M059J (cell line): ENCODE measurements at regions not wholly inside any gene's neighbourhood (a gene's known extent, or its start where the extent isn't known, plus 50 kb on each side); places are given as distances from the start of the nearest gene placed in this dataset.
"Not testable (repeated sequence)": the region's sequence is repeated elsewhere in the genome, so short reads cannot be mapped to it uniquely, and the experiment has no call there.

Experiments
- DNase-seq: peaks from one replicate; pipeline ENCODE4 v3.0.0-alpha.2; 2012; ENCODE audit warnings: low read depth

GRCh38 chr2:87540242-87540641, 207.6 kb upstream of the PLGLB2 start:
- not testable (repeated sequence) for DNase-seq

- peak; percentile 70 for DNase-seq
Measured at GRCh38 chr2:87542599-87543174, 205.2 kb upstream of the PLGLB2 start.

- not testable (repeated sequence) for DNase-seq
Measured at GRCh38 chr2:87543797-87544196, 204.1 kb upstream of the PLGLB2 start.

- DNase-seq = not testable (repeated sequence)
Measured at GRCh38 chr2:87547106-87547505, 200.8 kb upstream of the PLGLB2 start.

- DNase-seq = not testable (repeated sequence)
Measured at GRCh38 chr2:87547966-87548365, 199.9 kb upstream of the PLGLB2 start.

GRCh38 chr2:87548681-87549536, 199.0 kb upstream of the PLGLB2 start:
- not testable (repeated sequence) for DNase-seq

GRCh38 chr2:87549561-87550202, 198.2 kb upstream of the PLGLB2 start:
- DNase-seq = not testable (repeated sequence)

GRCh38 chr2:87554678-87555077, 193.2 kb upstream of the PLGLB2 start:
- DNase-seq = not testable (repeated sequence)

- not testable (repeated sequence) for DNase-seq
Measured at GRCh38 chr2:87555082-87555481, 192.8 kb upstream of the PLGLB2 start.

GRCh38 chr2:87559001-87559400, 188.9 kb upstream of the PLGLB2 start:
- not testable (repeated sequence) for DNase-seq

GRCh38 chr2:87559735-87560134, 188.2 kb upstream of the PLGLB2 start:
- not testable (repeated sequence) for DNase-seq

GRCh38 chr2:87565116-87565515, 182.8 kb upstream of the PLGLB2 start:
- DNase-seq = peak; percentile 8

GRCh38 chr2:87566531-87566930, 181.4 kb upstream of the PLGLB2 start:
- peak; percentile 13 for DNase-seq

GRCh38 chr2:87567093-87567492, 180.8 kb upstream of the PLGLB2 start:
- not testable (repeated sequence) for DNase-seq

GRCh38 chr2:87567912-87568311, 180.0 kb upstream of the PLGLB2 start:
- not testable (repeated sequence) for DNase-seq

GRCh38 chr2:87568554-87569278, 179.2 kb upstream of the PLGLB2 start:
- not testable (repeated sequence) for DNase-seq

- not testable (repeated sequence) for DNase-seq
Measured at GRCh38 chr2:87569689-87570397, 178.0 kb upstream of the PLGLB2 start.

GRCh38 chr2:87571889-87572465, 175.9 kb upstream of the PLGLB2 start:
- not testable (repeated sequence) for DNase-seq

GRCh38 chr2:87572906-87573305, 175.0 kb upstream of the PLGLB2 start:
- not testable (repeated sequence) for DNase-seq

- DNase-seq = not testable (repeated sequence)
Measured at GRCh38 chr2:87573386-87574192, 174.3 kb upstream of the PLGLB2 start.
